GM23248 (cell line): ENCODE measurements at regions not wholly inside any gene's neighbourhood (a gene's known extent, or its start where the extent isn't known, plus 50 kb on each side); places are given as distances from the start of the nearest gene placed in this dataset.

Source experiments
- EZH2 ChIP-seq: fragments of 200-600 bp; sonication (generic); IDR thresholded peaks from 2 replicates; pipeline ENCODE4 v1.6.1; 2018; ENCODE audit warnings: antibody characterized with exemption, mild to moderate bottlenecking; ENCODE audit not compliant: insufficient read depth, poor library complexity, severe bottlenecking
- EZH2phosphoT487 ChIP-seq: fragments of 200-600 bp; sonication (generic); IDR thresholded peaks from 2 replicates; pipeline ENCODE4 v1.6.1; 2018; ENCODE audit warnings: antibody characterized with exemption, moderate library complexity, mild to moderate bottlenecking, low read depth; ENCODE audit not compliant: insufficient read depth

DNA sequence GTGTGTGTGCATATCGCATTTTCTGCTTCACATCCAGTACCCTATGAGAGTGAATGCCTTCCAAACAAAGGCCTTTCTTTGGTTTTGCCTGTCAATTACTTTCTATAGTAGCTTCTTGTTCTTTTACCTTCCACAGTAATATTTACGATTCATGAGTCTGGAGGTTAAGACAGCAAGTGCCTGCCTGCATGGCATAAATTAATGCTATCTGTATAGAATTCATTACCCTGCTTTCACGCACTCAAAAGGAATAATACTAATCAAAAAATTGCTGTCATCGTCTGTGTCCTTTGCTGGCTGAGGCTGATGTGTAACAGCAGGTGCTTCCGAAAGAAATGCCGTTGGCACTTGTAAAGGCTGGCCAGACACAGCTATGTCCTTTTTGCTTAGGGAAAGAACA lies 1304.4 kb upstream of the CDH6 start:
- no peak for TF ChIP-seq EZH2phosphoT487
- TF ChIP-seq EZH2 = no peak
